ENCODE measurements at regions not wholly inside any gene's neighbourhood (a gene's known extent, or its start where the extent isn't known, plus 50 kb on each side); places are given as distances from the start of the nearest gene placed in this dataset.

DNA sequence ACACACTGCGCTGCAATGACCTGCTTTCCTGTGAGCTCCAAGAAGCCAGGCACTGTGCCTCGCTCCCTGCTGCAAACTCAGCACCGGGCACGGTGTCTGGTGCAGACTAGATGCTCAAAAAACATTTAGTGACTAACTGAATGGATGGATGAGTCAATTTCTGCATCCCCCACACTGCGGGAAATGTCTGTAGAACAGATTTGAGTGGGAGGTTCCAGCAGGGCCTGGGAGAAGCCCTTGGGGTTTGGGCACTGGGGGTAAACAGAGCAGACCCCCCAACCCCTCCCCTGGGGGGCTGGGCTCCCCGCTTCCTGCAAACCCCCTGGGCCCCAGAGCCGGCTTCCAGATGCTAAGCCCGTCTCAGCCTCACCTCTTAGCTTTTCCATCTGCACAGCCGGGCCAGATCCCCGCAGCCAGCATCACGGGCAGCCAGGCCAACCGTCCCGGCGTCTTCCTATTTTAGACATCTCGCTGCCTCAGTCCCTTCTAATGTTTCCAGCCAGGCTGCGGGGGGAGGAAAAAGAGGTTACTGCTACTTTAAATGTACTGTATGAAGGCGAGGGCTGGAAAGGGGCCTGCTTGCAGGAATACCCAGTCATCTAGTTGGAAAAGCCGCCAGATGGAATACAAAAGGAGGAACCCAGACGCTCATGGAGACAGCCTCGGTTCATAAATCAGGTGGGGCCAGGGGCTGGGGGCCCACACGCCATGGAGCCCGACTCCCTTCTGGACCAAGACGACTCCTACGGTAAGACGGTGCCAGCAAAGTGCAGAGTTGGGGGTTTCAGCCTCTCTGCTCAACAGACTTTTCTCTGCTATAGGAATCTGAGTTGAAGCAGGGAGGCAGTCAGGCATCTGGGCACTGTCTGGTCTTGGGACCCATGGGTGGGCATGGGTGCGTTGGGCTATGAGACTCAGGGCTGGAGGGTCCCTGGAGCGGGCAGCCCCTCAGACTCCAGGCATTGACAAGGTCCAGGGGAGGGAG is 67.1 kb upstream of the GGTA1 start:
- intact Hi-C loops (cut with micrococcal nuclease; ENCODE audit: unreplicated experiment): no loop called here
- no peak overlapping the region for H3K27ac ChIP-seq (ENCODE audit: extremely low read length, insufficient read depth, low read length)
- CTCF ChIA-PET (ENCODE audit: low intra/inter-chr PET ratio, low total read pairs): no interaction called here
- no peak for DNase-seq (ENCODE audit: low spot score)
- POLR2A ChIA-PET: no interaction called here
- no peak overlapping the region for H2AFZ ChIP-seq (ENCODE audit: low read length)
- no peaks in the 10 kb centered on the region for H3K36me3 ChIP-seq (replicated peaks in 1 of 2; ENCODE audit: control insufficient read depth in 1 of 2, insufficient read depth in 2 of 2, low read length in 2 of 2)
- no peaks in the 10 kb centered on the region for H3K9me3 ChIP-seq (ENCODE audit: low read length)
- H3K9ac ChIP-seq (ENCODE audit: insufficient read depth, low read depth, low read length): no peak overlapping the region
- H3K4me2 ChIP-seq (ENCODE audit: low read depth, low read length): no peak overlapping the region
- no peaks in the 10 kb centered on the region for H3K79me2 ChIP-seq (ENCODE audit: insufficient read depth, low read length)
- in situ Hi-C loops (cut with HindIII; ENCODE audit: extremely low pct_ligation_motif_present, low pct_unique_long_range_greater_than_20kb): no loop called here
- no TSS peak for BruUV-seq (replicated peaks)
- ATAC-seq: no peak
- H4K20me1 ChIP-seq (ENCODE audit: insufficient read depth, low read length): no peaks in the 10 kb centered on the region
- no peak for FAIRE-seq
- peaks cover 16 to 73% of the 10 kb centered on the region in 2 experiments for H3K27me3 ChIP-seq (ENCODE audit: control insufficient read depth in 1 of 2, insufficient read depth in 2 of 2, low read length in 2 of 2)
- H3K4me3 ChIP-seq (replicated peaks in 1 of 3; ENCODE audit: insufficient read depth in 1 of 3, low read depth in 2 of 3, low read length in 3 of 3): no peak overlapping the region
- 32% methylated on average over 26 of the region's 27 CpGs for WGBS (ENCODE audit: low lambda C conversion rate)
- TF ChIP-seq ZNF432 (CRISPR knock-in tag; IDR thresholded peaks at IDR 0.05; ENCODE audit: borderline replicate concordance) (no peak), ZNF234 (CRISPR knock-in tag; conservative IDR thresholded peaks at IDR 0.05) (no peak)
- no peaks in the 10 kb centered on the region; the same call in 1 of the 2 replicates for H3K4me1 ChIP-seq (ENCODE audit: insufficient read depth, low read length)

DNA sequence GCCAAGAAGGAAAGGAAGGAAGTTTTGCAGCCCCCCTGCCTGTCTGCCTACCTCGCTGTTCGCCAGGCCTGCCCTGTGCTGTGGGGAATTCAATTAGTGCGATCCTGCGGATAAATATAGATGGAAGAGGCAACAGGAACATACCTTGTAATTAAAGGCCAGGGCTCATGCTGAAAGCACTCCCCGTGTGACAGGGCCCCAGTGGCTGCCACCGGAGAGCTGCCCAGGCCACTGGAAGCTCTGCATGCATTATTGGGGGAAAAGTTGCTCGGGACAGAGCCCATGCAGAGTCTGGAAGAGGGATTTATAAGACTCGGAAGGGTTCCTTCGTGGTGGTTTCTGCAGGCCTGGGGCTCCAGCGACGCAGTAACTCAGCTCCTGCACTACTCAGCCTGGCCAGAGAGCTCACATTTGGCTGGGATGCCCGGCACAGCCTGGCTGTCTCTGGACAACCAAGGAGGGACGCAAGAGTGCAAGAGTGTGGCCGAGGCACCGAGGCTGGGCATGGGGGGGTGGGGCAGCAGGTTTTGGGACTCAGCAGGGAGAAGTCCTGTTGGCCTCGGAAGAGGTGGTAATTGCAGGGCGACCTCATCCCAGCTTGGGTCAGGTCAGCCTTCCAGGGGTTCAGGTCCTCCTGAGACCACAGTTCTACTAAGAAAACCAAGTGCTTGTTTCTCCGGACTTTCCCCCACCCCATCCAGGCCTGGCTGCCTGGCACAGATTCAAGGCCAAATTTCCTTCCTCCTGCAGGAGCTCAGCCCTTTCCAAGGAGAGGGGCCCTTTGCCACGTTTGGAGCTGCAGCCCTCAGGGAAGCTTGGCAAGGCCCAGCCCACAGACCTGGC is 68.1 kb upstream of the GGTA1 start:
- intact Hi-C loops (cut with micrococcal nuclease; ENCODE audit: unreplicated experiment) (no loop called here), in situ Hi-C loops (cut with HindIII; ENCODE audit: extremely low pct_ligation_motif_present, low pct_unique_long_range_greater_than_20kb) (no loop called here)
- no peak for FAIRE-seq
- POLR2A ChIA-PET: no interaction called here
- no peaks in the 10 kb centered on the region; the same call in 1 of the 2 replicates for H3K4me1 ChIP-seq (ENCODE audit: insufficient read depth, low read length)
- no peak for DNase-seq (ENCODE audit: low spot score)
- no peak overlapping the region for H3K4me3 ChIP-seq (replicated peaks in 1 of 3; ENCODE audit: insufficient read depth in 1 of 3, low read depth in 2 of 3, low read length in 3 of 3)
- no peak overlapping the region for H3K9ac ChIP-seq (ENCODE audit: insufficient read depth, low read depth, low read length)
- BruUV-seq (replicated peaks): no TSS peak
- no peaks in the 10 kb centered on the region for H3K36me3 ChIP-seq (replicated peaks in 1 of 2; ENCODE audit: control insufficient read depth in 1 of 2, insufficient read depth in 2 of 2, low read length in 2 of 2)
- no peak overlapping the region for H3K27ac ChIP-seq (ENCODE audit: extremely low read length, insufficient read depth, low read length)
- no peaks in the 10 kb centered on the region for H3K9me3 ChIP-seq (ENCODE audit: low read length)
- WGBS (ENCODE audit: low lambda C conversion rate): 41% methylated on average over 13 of the region's 19 CpGs
- TF ChIP-seq HMGA1 (CRISPR knock-in tag; conservative IDR thresholded peaks at IDR 0.05) (no peak), ZIK1 (CRISPR knock-in tag; IDR thresholded peaks at IDR 0.05; ENCODE audit: borderline replicate concordance, low read depth) (no peak), SRSF4 (IDR thresholded peaks at IDR 0.05; ENCODE audit: low read depth, low read length, poor library complexity, severe bottlenecking) (no peak), SMARCE1 (IDR thresholded peaks at IDR 0.05; ENCODE audit: borderline replicate concordance) (no peak), TEAD3 (CRISPR knock-in tag; optimal IDR thresholded peaks at IDR 0.05; ENCODE audit: borderline replicate concordance) (no peak), ZNF143 (CRISPR knock-in tag; IDR thresholded peaks at IDR 0.05) (no peak)
- TF ChIP-seq, protein P1, sequence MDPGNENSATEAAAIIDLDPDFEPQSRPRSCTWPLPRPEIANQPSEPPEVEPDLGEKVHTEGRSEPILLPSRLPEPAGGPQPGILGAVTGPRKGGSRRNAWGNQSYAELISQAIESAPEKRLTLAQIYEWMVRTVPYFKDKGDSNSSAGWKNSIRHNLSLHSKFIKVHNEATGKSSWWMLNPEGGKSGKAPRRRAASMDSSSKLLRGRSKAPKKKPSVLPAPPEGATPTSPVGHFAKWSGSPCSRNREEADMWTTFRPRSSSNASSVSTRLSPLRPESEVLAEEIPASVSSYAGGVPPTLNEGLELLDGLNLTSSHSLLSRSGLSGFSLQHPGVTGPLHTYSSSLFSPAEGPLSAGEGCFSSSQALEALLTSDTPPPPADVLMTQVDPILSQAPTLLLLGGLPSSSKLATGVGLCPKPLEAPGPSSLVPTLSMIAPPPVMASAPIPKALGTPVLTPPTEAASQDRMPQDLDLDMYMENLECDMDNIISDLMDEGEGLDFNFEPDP (CRISPR knock-in tag; conservative IDR thresholded peaks at IDR 0.05): no peak
- TF ChIP-seq, protein P2, sequence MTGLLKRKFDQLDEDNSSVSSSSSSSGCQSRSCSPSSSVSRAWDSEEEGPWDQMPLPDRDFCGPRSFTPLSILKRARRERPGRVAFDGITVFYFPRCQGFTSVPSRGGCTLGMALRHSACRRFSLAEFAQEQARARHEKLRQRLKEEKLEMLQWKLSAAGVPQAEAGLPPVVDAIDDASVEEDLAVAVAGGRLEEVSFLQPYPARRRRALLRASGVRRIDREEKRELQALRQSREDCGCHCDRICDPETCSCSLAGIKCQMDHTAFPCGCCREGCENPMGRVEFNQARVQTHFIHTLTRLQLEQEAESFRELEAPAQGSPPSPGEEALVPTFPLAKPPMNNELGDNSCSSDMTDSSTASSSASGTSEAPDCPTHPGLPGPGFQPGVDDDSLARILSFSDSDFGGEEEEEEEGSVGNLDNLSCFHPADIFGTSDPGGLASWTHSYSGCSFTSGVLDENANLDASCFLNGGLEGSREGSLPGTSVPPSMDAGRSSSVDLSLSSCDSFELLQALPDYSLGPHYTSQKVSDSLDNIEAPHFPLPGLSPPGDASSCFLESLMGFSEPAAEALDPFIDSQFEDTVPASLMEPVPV (CRISPR knock-in tag; IDR thresholded peaks at IDR 0.05): no peak
- CTCF ChIA-PET (ENCODE audit: low intra/inter-chr PET ratio, low total read pairs): no interaction called here
- peak; percentile 47 for ATAC-seq
- H3K4me2 ChIP-seq (ENCODE audit: low read depth, low read length): no peak overlapping the region
- H3K79me2 ChIP-seq (ENCODE audit: insufficient read depth, low read length): no peaks in the 10 kb centered on the region
- H4K20me1 ChIP-seq (ENCODE audit: insufficient read depth, low read length): no peaks in the 10 kb centered on the region
- H3K27me3 ChIP-seq (ENCODE audit: control insufficient read depth in 1 of 2, insufficient read depth in 2 of 2, low read length in 2 of 2): peaks cover 16 to 71% of the 10 kb centered on the region in 2 experiments
- no peak overlapping the region for H2AFZ ChIP-seq (ENCODE audit: low read length)
